Mammary epithelial cell (primary cell): ENCODE measurements at regions not wholly inside any gene's neighbourhood (a gene's known extent, or its start where the extent isn't known, plus 50 kb on each side); places are given as distances from the start of the nearest gene placed in this dataset.

Experiments
- EZH2 ChIP-seq: IDR thresholded peaks from 2 replicates; pipeline ENCODE4 v1.6.1; 2012; ENCODE audit warnings: low read length, inconsistent platforms, borderline replicate concordance
- TF ChIP-seq, protein P1 (sequence below), 2 donors: IDR thresholded peaks in 1 of 2; conservative IDR thresholded peaks in 1 of 2; 2 replicates each; pipeline ENCODE4 v1.5.1; 2011 to 2012; ENCODE audit warnings: inconsistent platforms in 2 of 2, low read length in 2 of 2, mild to moderate bottlenecking in 2 of 2, control low read depth in 1 of 2, low read depth in 1 of 2; ENCODE audit not compliant: insufficient read depth in 1 of 2; ENCODE audit errors: extremely low read depth in 1 of 2

DNA sequence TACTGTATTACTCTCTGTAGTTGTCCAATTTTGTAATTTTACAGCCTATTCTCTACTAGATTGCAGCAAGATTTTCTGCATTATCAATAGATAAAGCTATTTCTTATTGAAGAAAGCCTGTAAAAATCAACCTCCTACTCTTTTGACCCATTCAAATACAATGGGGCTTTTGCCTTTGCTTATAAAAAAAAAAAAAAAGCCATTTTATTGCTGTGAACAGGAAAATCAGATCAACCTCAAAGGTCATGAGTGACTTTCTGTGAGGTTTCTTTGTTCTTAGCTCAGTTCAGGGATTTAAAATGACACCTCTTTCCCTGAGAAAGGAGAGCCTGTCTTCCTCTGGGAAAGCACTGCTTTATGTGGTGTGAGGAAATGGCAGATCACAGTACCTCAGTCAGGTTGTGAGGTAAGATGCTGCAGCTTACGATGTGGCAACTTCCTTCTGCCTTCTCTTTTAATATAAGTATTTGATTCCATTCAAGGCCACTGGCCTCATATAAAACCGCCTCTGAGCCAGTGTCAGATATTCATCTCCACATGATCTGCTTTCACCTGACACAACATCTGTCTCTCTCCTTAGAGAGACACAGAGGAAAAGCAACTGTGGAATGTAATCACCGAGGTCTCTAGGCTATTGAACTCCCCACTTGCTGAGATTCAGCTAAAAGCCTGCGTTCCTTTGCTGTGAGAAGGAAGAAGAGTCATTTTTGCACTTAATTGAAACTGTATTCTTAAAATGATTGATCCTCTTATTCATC, 161.5 kb upstream of the MB21D2 start:
- TF ChIP-seq, protein P1, sequence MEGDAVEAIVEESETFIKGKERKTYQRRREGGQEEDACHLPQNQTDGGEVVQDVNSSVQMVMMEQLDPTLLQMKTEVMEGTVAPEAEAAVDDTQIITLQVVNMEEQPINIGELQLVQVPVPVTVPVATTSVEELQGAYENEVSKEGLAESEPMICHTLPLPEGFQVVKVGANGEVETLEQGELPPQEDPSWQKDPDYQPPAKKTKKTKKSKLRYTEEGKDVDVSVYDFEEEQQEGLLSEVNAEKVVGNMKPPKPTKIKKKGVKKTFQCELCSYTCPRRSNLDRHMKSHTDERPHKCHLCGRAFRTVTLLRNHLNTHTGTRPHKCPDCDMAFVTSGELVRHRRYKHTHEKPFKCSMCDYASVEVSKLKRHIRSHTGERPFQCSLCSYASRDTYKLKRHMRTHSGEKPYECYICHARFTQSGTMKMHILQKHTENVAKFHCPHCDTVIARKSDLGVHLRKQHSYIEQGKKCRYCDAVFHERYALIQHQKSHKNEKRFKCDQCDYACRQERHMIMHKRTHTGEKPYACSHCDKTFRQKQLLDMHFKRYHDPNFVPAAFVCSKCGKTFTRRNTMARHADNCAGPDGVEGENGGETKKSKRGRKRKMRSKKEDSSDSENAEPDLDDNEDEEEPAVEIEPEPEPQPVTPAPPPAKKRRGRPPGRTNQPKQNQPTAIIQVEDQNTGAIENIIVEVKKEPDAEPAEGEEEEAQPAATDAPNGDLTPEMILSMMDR (conservative IDR thresholded peaks at IDR 0.05 in 1 of 2, IDR thresholded peaks at IDR 0.05 in 1 of 2; ENCODE audit: extremely low read depth in 1 of 2, insufficient read depth in 1 of 2, low read depth in 1 of 2, low read length in 2 of 2), result no peak
- TF ChIP-seq EZH2, result no peak
